ENCODE measurements at regions not wholly inside any gene's neighbourhood (a gene's known extent, or its start where the extent isn't known, plus 50 kb on each side); places are given as distances from the start of the nearest gene placed in this dataset.
"Not testable (repeated sequence)": the region's sequence is repeated elsewhere in the genome, so short reads cannot be mapped to it uniquely, and the experiment has no call there.

GRCh38 chr20:50345712-50346373 is 155.2 kb downstream of the CEBPB start:
- no peak for DNase-seq

DNA sequence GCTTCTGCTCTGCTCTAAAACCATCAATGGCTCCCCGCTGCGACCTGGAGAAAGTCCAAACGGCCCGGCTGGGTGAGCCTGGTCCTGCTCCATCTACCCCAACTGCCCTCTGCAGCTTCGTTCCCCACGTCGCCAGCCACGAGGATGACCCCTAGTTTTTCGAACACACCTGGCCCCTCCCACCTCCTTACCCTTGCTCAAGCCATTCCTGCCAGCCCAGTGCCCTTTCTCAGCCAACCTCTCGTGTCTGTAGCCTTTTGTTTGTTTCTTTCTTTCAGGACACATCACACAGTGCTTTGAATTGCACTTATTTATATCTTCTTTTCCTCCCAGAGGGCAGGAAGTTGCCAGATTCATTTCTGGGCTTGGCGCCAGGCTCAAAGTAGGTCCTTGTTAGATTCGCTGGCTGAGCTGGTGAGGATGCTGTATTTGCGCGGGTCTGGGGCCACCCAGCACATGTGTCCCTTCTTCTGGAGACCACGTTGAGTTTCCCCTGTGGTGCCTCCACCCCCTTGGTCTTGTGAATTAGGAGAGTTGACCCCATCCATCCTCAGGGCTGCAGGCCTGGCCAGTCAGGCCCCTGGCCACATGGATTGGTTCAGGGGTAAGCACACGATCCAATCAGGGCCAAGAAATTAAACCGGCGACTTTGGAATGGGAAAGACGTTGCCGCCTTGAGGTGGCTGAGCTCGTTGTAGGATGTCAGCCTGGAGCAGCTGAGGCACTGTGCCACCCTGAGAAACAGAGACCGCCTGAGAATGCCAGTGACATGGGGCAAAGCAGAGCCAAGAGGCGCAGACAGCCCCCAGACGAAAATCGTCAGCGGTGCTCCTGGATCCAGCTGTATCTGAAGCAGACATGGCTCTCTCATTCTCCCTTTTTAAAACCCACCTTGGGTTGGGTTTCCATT is 156.0 kb downstream of the CEBPB start:
- DNase-seq = no peak

DNA sequence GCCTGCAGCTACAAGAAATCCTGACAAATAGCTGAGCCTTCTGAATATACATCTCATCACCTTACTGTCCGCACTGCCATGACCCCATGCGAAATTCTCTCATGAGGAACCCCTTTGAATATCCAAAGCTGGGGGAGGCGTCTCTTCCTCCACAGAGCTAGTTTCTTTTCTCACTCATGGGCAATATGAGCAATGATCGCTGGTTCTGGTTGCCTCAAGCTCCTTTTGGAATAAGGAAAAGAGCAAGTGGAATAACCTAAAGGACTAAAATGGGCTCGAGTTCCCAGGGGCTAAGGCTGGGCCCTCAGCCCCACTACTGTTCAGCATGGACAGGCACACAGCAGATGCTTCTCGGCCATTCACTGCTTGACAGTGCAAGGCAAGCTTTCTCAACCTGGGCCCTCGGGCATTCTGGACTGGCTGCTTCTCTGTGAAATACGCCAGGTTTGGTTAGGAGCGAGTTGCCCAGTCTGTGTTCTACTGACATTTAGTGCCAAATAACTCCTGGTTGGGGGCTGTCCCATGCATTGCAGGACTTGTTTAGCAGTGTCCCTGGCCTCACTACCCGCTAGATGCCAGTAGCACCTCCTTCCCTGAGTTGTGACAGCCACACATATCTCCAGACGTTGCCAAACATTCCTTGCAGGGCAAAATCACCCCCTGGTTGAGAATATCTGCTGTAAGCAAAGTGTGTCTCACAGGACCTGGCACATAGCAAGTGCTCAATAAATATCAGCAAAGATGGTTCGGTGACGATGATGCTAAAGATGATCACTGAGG is 156.8 kb downstream of the CEBPB start:
- DNase-seq = no peak

DNA sequence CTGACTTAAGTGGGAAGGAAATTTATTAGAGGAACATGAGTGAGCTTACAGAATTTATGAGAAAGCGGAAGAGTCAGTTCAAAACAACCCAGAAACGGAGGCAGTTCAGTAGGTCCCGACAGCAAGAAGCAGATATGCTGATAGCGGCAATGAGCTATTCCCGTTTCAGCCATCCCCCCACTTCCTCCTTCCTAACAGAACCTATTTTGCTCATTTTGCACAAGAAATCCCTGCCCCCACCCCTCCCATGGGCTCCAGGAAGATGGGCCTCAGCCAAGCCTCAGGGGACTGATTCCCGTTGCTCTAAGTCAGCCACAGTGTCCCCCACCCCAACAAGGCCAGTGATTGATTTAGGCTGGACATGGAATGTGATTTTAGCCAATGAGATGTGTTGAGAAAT is 157.5 kb downstream of the CEBPB start:
- no peak for DNase-seq

DNA sequence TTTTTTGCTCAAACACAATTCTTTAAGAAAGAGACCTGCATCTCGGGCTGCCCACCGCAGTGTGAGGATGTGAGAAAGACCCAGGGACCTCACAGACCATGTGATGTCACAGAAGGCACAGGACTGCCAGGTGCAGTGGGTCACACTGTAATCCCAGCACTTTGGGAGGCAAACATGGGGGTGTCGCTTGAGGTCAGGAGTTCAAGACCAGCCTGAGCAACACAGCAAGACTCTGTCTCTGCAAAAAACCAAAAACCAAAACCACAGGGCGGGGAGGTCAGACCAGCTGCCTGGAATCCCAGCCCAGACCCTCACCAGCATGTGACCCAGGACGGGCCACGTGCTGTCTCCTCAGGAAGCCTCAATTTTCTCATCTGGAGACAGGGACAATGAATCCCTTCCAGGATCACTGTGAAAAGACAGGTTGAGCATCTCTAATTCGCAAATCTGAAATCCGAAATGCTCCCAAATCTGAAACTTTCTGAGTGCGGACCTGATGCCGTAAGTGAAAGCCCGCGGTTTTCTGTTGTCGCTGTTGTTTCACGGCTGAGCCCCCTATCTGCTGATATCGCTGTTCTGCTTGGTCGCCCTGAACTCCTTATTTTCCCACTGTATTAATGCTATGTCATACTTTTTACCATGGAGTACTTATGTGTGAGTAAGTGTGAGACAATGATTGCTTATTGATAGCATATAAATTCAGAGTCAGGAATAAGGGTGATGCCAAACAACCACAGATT is 159.5 kb upstream of the PTPN1 start:
- DNase-seq = no peak

DNA sequence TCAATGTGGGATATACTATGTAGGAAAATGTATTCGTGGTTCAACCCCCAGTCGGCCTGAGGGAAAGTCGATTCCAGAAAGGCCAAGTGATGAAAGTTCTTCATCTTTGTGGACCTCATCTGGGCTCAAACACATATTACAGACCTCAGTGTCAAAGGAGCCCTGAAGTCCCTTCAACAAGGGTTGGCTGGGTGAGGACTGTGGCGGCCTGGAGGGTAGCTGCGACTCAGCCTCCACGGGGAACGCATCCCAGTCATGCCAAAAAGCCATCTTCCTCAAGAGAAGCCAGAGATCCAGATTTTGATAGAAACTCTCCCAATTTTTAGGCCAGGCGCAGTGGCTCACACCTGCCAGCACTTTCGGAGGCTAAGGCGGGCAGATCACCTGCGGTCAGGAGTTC is 158.6 kb upstream of the PTPN1 start:
- no peak for DNase-seq

GRCh38 chr20:50353289-50353961 is 156.8 kb upstream of the PTPN1 start:
- DNase-seq = no peak

DNA sequence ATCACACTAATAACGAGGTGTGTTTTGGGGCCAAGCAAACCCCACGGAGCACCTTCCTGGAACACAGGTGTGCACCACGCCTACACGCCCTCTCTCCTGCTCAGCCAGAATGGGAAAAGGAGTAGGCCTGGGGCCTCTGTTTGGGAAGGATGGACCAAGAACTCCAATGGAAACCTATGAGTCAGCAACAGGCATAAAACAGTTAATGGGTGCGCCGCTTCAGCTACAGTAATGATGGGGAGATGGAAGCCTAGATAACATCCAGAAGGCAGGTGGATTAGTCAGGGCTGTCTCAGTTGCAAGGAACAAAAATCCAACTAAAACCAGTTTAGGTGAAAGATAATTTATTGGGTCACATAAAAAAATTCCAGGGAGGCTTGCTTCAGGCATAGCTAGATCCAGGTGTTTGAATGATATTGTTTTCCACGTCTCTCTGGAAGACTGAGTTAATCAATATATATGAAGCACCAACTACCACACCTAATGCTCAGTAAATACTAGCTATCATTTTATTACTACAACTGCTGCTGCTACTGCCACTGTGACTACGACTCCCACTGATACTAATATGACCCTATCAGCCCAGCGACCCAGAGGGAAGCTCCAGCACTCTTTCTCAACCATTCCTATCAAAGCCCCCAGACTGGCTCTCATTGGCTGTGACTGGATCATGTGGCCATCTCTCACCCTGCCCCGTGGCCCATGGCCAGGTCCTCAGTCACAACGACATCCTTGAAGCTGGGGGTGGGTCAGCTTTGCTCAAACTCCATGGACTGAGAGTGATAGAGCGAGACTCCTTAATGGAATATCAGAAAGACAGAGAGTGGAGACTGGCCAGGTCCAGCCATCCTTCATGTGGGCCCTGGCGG is 155.2 kb upstream of the PTPN1 start:
- no peak for DNase-seq

DNA sequence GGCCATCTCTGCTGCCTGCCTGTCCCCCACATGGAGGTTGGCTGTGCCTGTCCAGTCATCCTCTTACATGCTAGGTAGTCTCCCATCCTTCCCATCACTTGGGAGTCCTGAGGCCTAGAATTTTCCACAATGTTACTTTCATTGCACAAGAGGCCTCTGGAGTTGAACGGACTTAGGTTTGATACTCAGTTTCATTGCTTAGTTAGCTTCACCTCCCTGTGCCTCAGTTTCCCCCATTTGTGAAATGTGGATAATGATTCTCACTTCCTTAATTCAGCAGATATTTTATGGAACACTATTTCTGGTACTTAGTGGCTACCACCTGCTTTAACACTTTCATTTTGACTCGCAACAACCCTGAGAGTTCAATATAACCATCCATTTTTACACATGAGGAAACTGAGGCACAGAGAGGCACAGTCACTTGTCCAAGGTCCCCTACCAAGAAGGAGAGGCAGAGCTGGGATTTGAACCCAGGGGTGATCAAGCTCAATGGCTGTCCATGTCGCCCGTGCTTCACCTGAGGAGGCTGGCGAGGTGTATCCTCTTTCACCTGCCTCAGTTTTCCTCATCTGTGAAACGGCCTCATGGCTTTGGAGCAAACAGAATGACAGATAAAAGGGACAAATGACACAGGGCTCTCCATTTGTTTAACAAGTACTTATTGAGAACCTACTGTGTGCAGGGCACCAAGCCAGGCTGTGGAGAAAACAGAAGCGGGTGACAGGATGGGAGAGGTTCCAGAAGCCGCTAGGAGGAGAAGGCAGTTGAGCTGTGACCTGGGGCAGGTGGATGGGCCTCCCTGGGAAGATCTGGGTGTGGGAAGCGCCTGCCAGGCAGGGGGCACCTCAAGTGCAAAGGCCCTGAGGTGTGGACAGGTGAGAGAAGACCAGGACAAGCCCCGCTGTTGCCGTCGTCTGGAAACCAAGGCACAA is 154.3 kb upstream of the PTPN1 start:
- no peak for DNase-seq

DNA sequence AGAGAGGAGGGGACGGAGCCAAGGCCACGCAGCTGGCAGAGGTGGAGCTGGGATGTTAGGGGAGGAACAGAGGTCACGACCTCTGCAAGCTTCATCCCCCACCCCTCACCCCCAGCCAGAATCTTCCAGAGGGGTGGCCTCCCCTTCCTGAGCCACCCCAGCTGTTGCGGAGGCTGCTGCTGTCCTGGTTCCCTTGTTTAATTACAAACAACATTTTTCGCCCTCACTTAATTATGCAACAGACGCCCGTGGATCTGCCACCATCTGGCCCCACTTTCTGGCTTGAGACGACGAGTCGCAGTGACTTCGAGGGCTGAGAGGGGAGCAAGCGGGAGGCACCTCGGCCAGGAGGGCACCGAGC is 153.7 kb upstream of the PTPN1 start:
- DNase-seq = no peak

GRCh38 chr20:50356962-50357782 is 153.0 kb upstream of the PTPN1 start:
- no peak for DNase-seq

DNA sequence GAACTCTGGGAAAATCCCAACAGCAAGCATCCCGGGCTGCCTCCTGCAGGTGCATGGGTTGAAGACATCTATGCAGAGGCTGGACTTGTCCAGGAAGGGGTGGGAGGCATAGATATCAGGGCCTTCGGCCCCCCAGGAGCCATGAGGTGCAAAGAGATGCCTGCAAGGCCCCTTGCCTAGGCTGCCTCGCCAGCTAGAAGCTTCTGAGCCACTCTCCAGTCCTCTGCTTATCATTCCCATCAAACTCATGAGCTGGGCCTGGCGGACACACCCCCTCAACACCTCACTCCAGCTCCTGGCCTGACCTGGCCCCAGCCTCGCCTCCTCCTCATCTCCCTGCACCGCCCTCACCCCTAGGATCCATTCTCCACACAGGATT is 152.4 kb upstream of the PTPN1 start:
- DNase-seq = no peak

GRCh38 chr20:50358166-50358565 is 152.0 kb upstream of the PTPN1 start:
- DNase-seq = no peak

GRCh38 chr20:50358971-50359370 is 151.2 kb upstream of the PTPN1 start:
- DNase-seq = no peak

GRCh38 chr20:50359607-50360217 is 150.5 kb upstream of the PTPN1 start:
- no peak for DNase-seq

GRCh38 chr20:50360218-50360672 is 149.9 kb upstream of the PTPN1 start:
- DNase-seq = no peak

DNA sequence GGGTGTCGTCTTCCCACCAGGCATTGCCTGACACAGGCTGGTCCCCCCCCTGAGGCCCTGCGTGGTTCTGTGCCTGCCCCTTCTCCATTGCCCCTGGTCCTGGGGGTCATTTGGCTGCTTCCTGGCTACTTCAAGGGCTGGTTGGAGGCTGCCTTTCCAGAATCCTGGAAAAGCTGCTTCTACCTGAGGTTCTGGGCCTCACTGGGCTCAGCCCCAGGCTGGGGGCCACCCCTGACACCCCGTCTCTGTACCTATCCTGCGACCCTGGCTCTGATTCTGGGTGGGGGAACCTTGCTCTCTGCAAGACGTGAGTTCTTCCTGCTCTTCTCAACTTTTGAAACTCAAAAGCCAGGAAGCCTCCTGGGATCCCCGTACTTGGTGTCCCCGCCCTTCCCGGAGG is 149.3 kb upstream of the PTPN1 start:
- DNase-seq = no peak

- not testable (repeated sequence) for DNase-seq
These were observed 148.0 kb upstream of the PTPN1 start for GRCh38 chr20:50362177-50362576.

GRCh38 chr20:50363027-50363426 is 147.2 kb upstream of the PTPN1 start:
- DNase-seq = no peak

Measured in activated CD4-positive, alpha-beta T cell treated with anti-CD3 and anti-CD28 coated beads for 1 hour (primary cell).